Fibroblast of lung (primary cell): ENCODE measurements at regions not wholly inside any gene's neighbourhood (a gene's known extent, or its start where the extent isn't known, plus 50 kb on each side); places are given as distances from the start of the nearest gene placed in this dataset.

ENCODE experiments used
- DNase-seq, 2 donors: peaks; one replicate each; pipeline versions ENCODE4 v3.0.0 to v3.0.0-alpha.2; 2010; ENCODE audit warnings: low read depth in 2 of 2
- H2AFZ ChIP-seq: 2 replicates; pipeline ENCODE4 v1.5.1; 2012; ENCODE audit warnings: low read length, control low read depth, inconsistent platforms
- H3K27ac ChIP-seq: 2 replicates; pipeline ENCODE4 v1.5.1; 2011; ENCODE audit warnings: low read length, control low read depth; ENCODE audit not compliant: insufficient read depth
- H3K27me3 ChIP-seq: 2 replicates; pipeline ENCODE4 v1.5.1; 2011; ENCODE audit warnings: mild to moderate bottlenecking, low read length; ENCODE audit not compliant: control insufficient read depth, insufficient read depth
- H3K36me3 ChIP-seq: 2 replicates; pipeline ENCODE4 v1.5.1; 2011; ENCODE audit warnings: low read length; ENCODE audit not compliant: control insufficient read depth, insufficient read depth
- H3K4me1 ChIP-seq: 2 replicates; pipeline ENCODE4 v1.5.1; 2011; ENCODE audit warnings: low read length; ENCODE audit not compliant: control insufficient read depth, insufficient read depth; ENCODE audit errors: extremely low read depth
- H3K4me2 ChIP-seq: 2 replicates; pipeline ENCODE4 v1.5.1; 2011; ENCODE audit warnings: low read length, control low read depth; ENCODE audit not compliant: insufficient read depth; ENCODE audit errors: extremely low read depth
- H3K4me3 ChIP-seq, 4 experiments: fragments of 200-600 bp in 1 of 4; sonication (generic) in 1 of 4; replicated peaks in 1 of 4; 2 replicates each; pipeline ENCODE4 v1.5.1; 2011 to 2016; ENCODE audit warnings: low read length in 4 of 4, low read depth in 3 of 4, mild to moderate bottlenecking in 3 of 4, control low read depth in 2 of 4, inconsistent platforms in 1 of 4, mixed read lengths in 1 of 4; ENCODE audit not compliant: insufficient read depth in 1 of 4; ENCODE audit errors: control extremely low read depth in 1 of 4
- H3K79me2 ChIP-seq: 2 replicates; pipeline ENCODE4 v1.5.1; 2012; ENCODE audit warnings: mild to moderate bottlenecking, low read length, inconsistent platforms; ENCODE audit not compliant: control insufficient read depth, insufficient read depth
- H3K9ac ChIP-seq: 2 replicates; pipeline ENCODE4 v1.5.1; 2011; ENCODE audit warnings: mild to moderate bottlenecking, low read length, control low read depth; ENCODE audit not compliant: insufficient read depth
- H3K9me3 ChIP-seq: 2 replicates; pipeline ENCODE4 v1.5.1; 2012; ENCODE audit warnings: low read depth, low read length; ENCODE audit not compliant: control insufficient read depth, insufficient read depth
- H4K20me1 ChIP-seq: 2 replicates; pipeline ENCODE4 v1.5.1; 2011; ENCODE audit warnings: low read length; ENCODE audit not compliant: control insufficient read depth, insufficient read depth; ENCODE audit errors: extremely low read depth
- CTCF ChIP-seq, 2 donors: IDR thresholded peaks in 1 of 2; conservative IDR thresholded peaks in 1 of 2; 1 replicate in 1 of 2; 2 replicates in 1 of 2; pipeline ENCODE4 v1.5.1; 2011 to 2012; ENCODE audit warnings: low read length in 2 of 2, control low read depth in 1 of 2, inconsistent platforms in 1 of 2, low read depth in 1 of 2, mild to moderate bottlenecking in 1 of 2
- EZH2 ChIP-seq: IDR thresholded peaks from 2 replicates; pipeline ENCODE4 v1.5.1; 2012; ENCODE audit warnings: low read length, control low read depth, mild to moderate bottlenecking; ENCODE audit errors: missing control alignments

DNA sequence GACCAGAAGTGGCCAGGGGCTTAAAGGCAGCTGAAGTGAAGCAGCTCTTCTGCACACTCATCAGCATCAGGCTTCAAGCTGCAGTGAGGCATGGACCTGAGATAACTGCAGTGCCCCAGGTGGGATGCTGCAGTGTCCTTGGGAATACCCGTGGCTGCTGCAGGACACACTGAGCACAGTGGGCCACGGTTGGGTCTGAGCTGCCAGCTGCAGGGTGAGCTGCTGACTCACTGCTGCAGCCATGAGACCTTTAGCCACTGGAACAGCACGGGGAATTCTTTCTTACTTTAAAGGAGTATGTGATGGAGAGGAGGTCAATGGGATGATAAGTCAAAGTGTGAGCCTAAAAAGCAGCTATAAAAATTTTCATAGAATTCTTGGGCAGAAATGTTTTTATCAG lies 102.1 kb downstream of the XCL2 start:
- Histone ChIP-seq H3K27ac (no peak overlapping the region), H3K4me3 (no peak overlapping the region), H3K36me3 (no peaks in the 10 kb centered on the region), H3K27me3 (no peaks in the 10 kb centered on the region), H3K9ac (no peak overlapping the region), H3K79me2 (no peaks in the 10 kb centered on the region), H3K9me3 (no peaks in the 10 kb centered on the region), H3K4me1 (no peaks in the 10 kb centered on the region), H4K20me1 (no peaks in the 10 kb centered on the region), H3K4me2 (no peak overlapping the region), H2AFZ (no peak overlapping the region)
- TF ChIP-seq CTCF (conservative IDR thresholded peaks at IDR 0.05 in 1 of 2, IDR thresholded peaks at IDR 0.05 in 1 of 2; ENCODE audit: low read depth in 1 of 2, low read length in 2 of 2) (no peak), EZH2 (no peak)
- peak in 1 of 2 donors; percentile 47 for DNase-seq

- no peaks in the 10 kb centered on the region for H4K20me1 ChIP-seq
- no peaks in the 10 kb centered on the region for H3K79me2 ChIP-seq
- TF ChIP-seq EZH2 (no peak), CTCF (conservative IDR thresholded peaks at IDR 0.05 in 1 of 2, IDR thresholded peaks at IDR 0.05 in 1 of 2; ENCODE audit: low read depth in 1 of 2, low read length in 2 of 2) (peak; percentile 72 to 94)
- peak overlapping the region; percentile 89 for H3K4me2 ChIP-seq
- no peaks in the 10 kb centered on the region for H3K9me3 ChIP-seq
- peaks cover 5% of the 10 kb centered on the region for H3K27me3 ChIP-seq
- no peak overlapping the region for H3K9ac ChIP-seq
- no peaks in the 10 kb centered on the region for H3K4me1 ChIP-seq
- peak overlapping the region; percentile 93 for H2AFZ ChIP-seq
- peak overlapping the region; percentile 5 to 47 (median 21) for H3K4me3 ChIP-seq
- no peak overlapping the region for H3K27ac ChIP-seq
- peak; percentile 84 to 85 for DNase-seq
- H3K36me3 ChIP-seq: no peaks in the 10 kb centered on the region
Measured at GRCh38 chr1:168439456-168440375, 104.1 kb downstream of the XCL2 start.

DNA sequence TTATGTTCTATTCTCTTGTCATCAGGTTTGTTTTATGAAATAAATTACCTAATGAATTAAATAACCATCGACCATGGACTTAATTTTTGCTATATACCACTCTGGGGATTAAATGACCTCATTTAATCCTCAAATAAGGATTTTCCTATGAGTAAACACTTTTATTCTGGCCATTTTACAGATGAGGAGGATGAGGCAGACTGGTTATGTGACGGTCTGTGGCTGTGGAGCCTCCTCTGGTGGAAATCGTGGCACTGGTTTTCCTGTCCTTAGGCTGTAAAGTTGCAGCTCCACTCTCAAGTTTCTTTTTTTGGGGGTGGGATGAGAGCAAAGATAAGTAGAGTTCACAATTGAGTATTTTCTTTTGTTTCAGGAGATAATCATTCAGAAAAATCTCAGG lies 105.2 kb downstream of the XCL2 start:
- no peak overlapping the region for H3K27ac ChIP-seq
- H3K4me3 ChIP-seq: no peak overlapping the region
- H3K4me1 ChIP-seq: no peaks in the 10 kb centered on the region
- no peak overlapping the region for H2AFZ ChIP-seq
- H3K79me2 ChIP-seq: no peaks in the 10 kb centered on the region
- no peak overlapping the region for H3K9ac ChIP-seq
- TF ChIP-seq EZH2: no peak
- no peak for TF ChIP-seq CTCF (conservative IDR thresholded peaks at IDR 0.05 in 1 of 2, IDR thresholded peaks at IDR 0.05 in 1 of 2; ENCODE audit: low read depth in 1 of 2, low read length in 2 of 2)
- no peak for DNase-seq
- peaks cover 5% of the 10 kb centered on the region for H3K27me3 ChIP-seq
- H3K4me2 ChIP-seq: no peak overlapping the region
- H3K36me3 ChIP-seq: no peaks in the 10 kb centered on the region
- no peaks in the 10 kb centered on the region for H3K9me3 ChIP-seq
- H4K20me1 ChIP-seq: no peaks in the 10 kb centered on the region
